ENCODE measurements at regions not wholly inside any gene's neighbourhood (a gene's known extent, or its start where the extent isn't known, plus 50 kb on each side); places are given as distances from the start of the nearest gene placed in this dataset.
A peak's percentile ranks its signal among the peaks of the same experiment; 100 is the strongest.
"Not testable (repeated sequence)": the region's sequence is repeated elsewhere in the genome, so short reads cannot be mapped to it uniquely, and the experiment has no call there.

DNA sequence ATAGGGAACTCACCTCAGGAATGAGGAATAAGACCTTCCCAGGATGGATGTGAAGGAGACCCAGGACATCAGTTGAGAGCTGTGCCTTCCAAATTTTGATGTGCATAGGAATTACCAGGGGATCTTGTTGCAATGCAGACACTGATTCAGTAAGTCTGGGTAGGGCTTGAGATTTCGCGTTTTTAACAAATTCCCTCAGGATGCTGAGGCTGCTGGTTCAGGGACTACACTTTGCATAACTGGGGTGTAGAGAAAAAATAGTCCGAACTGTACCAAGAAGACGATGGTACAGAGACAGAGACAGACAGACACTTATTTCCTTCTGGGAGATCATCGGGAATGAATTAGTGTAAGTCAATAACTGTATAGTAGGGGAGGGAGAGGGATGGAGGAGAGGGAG is 82.3 kb upstream of the FREM1 start:
- CTCF ChIA-PET = no interaction called here
- Histone ChIP-seq H3K27me3 (ENCODE audit: control insufficient read depth, insufficient read depth, low read length) (no peaks in the 10 kb centered on the region), H3K4me3 (ENCODE audit: low read depth, low read length) (peak overlapping the region; percentile 51), H3K36me3 (ENCODE audit: control insufficient read depth, insufficient read depth, low read length) (no peaks in the 10 kb centered on the region)
- TF ChIP-seq, protein P1, sequence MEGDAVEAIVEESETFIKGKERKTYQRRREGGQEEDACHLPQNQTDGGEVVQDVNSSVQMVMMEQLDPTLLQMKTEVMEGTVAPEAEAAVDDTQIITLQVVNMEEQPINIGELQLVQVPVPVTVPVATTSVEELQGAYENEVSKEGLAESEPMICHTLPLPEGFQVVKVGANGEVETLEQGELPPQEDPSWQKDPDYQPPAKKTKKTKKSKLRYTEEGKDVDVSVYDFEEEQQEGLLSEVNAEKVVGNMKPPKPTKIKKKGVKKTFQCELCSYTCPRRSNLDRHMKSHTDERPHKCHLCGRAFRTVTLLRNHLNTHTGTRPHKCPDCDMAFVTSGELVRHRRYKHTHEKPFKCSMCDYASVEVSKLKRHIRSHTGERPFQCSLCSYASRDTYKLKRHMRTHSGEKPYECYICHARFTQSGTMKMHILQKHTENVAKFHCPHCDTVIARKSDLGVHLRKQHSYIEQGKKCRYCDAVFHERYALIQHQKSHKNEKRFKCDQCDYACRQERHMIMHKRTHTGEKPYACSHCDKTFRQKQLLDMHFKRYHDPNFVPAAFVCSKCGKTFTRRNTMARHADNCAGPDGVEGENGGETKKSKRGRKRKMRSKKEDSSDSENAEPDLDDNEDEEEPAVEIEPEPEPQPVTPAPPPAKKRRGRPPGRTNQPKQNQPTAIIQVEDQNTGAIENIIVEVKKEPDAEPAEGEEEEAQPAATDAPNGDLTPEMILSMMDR (IDR thresholded peaks at IDR 0.05; ENCODE audit: insufficient read depth, low read depth, low read length) = no peak
- POLR2A ChIA-PET = no interaction called here
- no peak for DNase-seq (ENCODE audit: low read depth)

DNA sequence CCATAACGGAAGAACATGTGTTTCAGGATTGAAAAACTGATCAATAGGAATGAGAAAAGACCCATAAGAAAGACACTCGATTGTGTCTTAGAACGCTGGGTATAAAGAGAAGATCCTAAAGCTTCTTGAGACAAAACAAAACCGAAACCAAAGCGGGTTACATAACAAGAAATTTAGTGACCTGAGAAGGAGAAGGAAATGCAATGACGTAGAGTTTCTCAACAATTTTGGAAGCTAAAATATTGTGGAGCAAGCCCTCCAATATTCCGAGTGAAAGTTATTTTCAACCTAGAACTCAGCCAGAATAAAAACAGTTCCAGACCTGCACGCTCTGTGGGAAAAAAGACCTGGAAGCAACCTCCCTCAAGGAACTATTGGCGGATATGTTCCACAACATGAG is 81.9 kb upstream of the FREM1 start:
- DNase-seq (ENCODE audit: low read depth) = no peak
- ChIA-PET CTCF (no interaction called here), POLR2A (no interaction called here)
- no peaks in the 10 kb centered on the region for H3K36me3 ChIP-seq (ENCODE audit: control insufficient read depth, insufficient read depth, low read length)
- TF ChIP-seq, protein P1 (IDR thresholded peaks at IDR 0.05; ENCODE audit: insufficient read depth, low read depth, low read length) = no peak
- no peak overlapping the region for H3K4me3 ChIP-seq (ENCODE audit: low read depth, low read length)
- H3K27me3 ChIP-seq (ENCODE audit: control insufficient read depth, insufficient read depth, low read length) = no peaks in the 10 kb centered on the region

DNA sequence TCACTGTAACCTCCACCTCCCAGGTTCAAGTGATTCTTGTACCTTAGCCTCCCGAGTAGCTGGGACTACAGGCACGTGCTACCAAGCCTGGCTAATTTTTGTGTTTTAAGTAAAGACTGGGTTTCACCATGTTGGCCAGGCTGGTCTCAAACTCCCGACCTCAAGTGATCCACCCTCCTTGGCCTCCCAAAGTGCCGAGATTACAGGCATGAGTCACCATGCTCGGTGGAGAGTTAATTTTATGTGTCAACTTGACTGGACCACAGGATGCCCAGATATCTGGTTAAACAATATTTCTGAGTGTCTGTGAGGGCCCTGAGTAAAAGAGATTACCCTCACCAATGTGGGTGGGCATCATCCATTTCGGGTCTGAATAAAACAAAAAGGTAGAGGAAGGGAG is 80.4 kb upstream of the FREM1 start:
- H3K27me3 ChIP-seq (ENCODE audit: control insufficient read depth, insufficient read depth, low read length); DNase-seq (ENCODE audit: low read depth); CTCF ChIA-PET; H3K36me3 ChIP-seq (ENCODE audit: control insufficient read depth, insufficient read depth, low read length); POLR2A ChIA-PET; H3K4me3 ChIP-seq (ENCODE audit: low read depth, low read length): not testable (repeated sequence)

DNA sequence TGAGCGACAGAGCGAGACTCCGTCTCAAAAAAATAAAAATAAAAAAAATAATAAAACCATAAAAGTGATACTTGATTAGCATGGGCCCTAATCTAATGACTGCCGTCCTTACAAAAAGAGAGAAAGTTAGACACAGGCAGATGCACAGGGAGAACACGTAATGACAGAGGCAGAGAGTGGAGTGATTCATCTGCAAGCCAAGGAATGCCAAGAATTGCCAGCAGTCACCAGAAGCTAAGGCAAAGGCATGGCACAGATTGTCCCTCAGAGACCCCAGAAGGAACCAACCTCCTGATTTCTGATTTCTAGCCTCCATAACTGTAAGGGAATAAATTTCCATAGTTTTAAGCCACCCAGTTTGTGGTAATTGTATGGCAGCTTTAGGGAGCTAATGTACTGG is 79.6 kb upstream of the FREM1 start:
- Histone ChIP-seq H3K4me3 (ENCODE audit: low read depth, low read length) (no peak overlapping the region), H3K36me3 (ENCODE audit: control insufficient read depth, insufficient read depth, low read length) (no peaks in the 10 kb centered on the region), H3K27me3 (ENCODE audit: control insufficient read depth, insufficient read depth, low read length) (no peaks in the 10 kb centered on the region)
- CTCF ChIA-PET = no interaction called here
- POLR2A ChIA-PET = no interaction called here
- TF ChIP-seq, protein P1 (IDR thresholded peaks at IDR 0.05; ENCODE audit: insufficient read depth, low read depth, low read length) = no peak
- DNase-seq (ENCODE audit: low read depth) = no peak

DNA sequence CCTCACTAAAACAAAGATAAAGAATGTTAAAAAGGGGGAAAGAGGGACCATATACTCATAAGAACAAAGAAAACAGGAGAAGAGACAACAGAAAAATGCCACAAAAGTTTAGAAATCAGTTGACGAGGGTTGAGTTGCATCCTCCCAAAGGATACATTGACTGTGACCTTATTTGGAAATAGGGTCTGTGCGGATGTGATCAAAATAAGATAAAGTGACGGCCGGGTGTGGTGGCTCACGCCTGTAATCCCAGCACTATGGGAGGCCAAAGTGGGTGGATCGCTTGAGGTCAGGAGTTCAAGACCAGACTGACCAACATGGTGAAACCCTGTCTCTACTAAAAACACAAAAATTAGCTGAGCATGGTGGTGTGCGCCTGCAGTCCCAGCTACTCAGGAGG is 79.1 kb upstream of the FREM1 start:
- H3K4me3 ChIP-seq (ENCODE audit: low read depth, low read length); H3K27me3 ChIP-seq (ENCODE audit: control insufficient read depth, insufficient read depth, low read length); CTCF ChIA-PET; DNase-seq (ENCODE audit: low read depth); H3K36me3 ChIP-seq (ENCODE audit: control insufficient read depth, insufficient read depth, low read length); POLR2A ChIA-PET: not testable (repeated sequence)

DNA sequence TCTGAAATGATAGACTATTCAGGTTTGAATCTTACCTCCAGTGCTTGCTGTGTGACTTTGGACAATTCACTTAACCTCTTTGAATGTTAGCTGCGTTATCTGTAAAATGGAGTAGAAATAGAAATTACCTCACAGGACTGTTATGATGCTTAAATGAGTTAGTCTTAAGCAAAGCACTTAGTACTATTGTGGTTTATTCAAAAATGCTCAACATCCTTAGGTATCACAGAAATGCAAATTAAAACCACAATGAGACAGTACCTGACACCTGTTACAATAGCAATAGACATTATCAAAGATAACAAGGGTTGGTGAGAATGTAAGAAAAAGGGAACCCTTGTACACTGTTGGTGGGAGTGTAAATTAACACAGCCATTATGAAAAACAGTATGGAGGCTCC is 77.6 kb upstream of the FREM1 start:
- no peak overlapping the region for H3K4me3 ChIP-seq (ENCODE audit: low read depth, low read length)
- TF ChIP-seq, protein P1 (IDR thresholded peaks at IDR 0.05; ENCODE audit: insufficient read depth, low read depth, low read length) = no peak
- DNase-seq (ENCODE audit: low read depth) = no peak
- H3K27me3 ChIP-seq (ENCODE audit: control insufficient read depth, insufficient read depth, low read length) = no peaks in the 10 kb centered on the region
- ChIA-PET POLR2A (no interaction called here), CTCF (no interaction called here)
- H3K36me3 ChIP-seq (ENCODE audit: control insufficient read depth, insufficient read depth, low read length) = no peaks in the 10 kb centered on the region

All from BJ (cell line).